ENCODE measurements at regions not wholly inside any gene's neighbourhood (a gene's known extent, or its start where the extent isn't known, plus 50 kb on each side); places are given as distances from the start of the nearest gene placed in this dataset.

GRCh38 chr6:108745664-108746336 is 102.4 kb upstream of the ARMC2 start:
- no peak for TF ChIP-seq CTCF (IDR thresholded peaks at IDR 0.05)
- TF ChIP-seq MXI1 (IDR thresholded peaks at IDR 0.05; ENCODE audit: low read depth, low read length) = no peak
- TF ChIP-seq YY1 (IDR thresholded peaks at IDR 0.05; ENCODE audit: low read depth) = no peak
- TF ChIP-seq CHD2 (IDR thresholded peaks at IDR 0.05; ENCODE audit: low read length, partially characterized antibody) = no peak
